H1 (cell line): ENCODE measurements at regions not wholly inside any gene's neighbourhood (a gene's known extent, or its start where the extent isn't known, plus 50 kb on each side); places are given as distances from the start of the nearest gene placed in this dataset.

Source experiments
- CHD1 ChIP-seq: IDR thresholded peaks from 2 replicates; pipeline ENCODE4 v1.6.1; 2012; ENCODE audit warnings: low read depth, low read length, improper control_type of control experiment
- CHD7 ChIP-seq: fragments of 300-600 bp; sonication (generic); IDR thresholded peaks from 2 replicates; pipeline ENCODE4 v1.7.1; 2012; ENCODE audit warnings: low read length, moderate library complexity, mild to moderate bottlenecking, inconsistent platforms; ENCODE audit not compliant: insufficient replicate concordance
- CTBP2 ChIP-seq: IDR thresholded peaks from 2 replicates; pipeline ENCODE4 v1.7.0; 2011; ENCODE audit warnings: borderline replicate concordance, mild to moderate bottlenecking, moderate library complexity, mixed read lengths, low read length; ENCODE audit not compliant: insufficient read depth, insufficient read length
- EP300 ChIP-seq, 2 experiments: IDR thresholded peaks; 1 replicate in 1 of 2; 2 replicates in 1 of 2; pipeline ENCODE4 v1.6.1; 2011 to 2012; ENCODE audit warnings: low read depth in 2 of 2, low read length in 2 of 2, mild to moderate bottlenecking in 2 of 2, borderline replicate concordance in 1 of 2, inconsistent platforms in 1 of 2, moderate library complexity in 1 of 2
- EZH2 ChIP-seq: fragments of 200-600 bp; sonication (generic); IDR thresholded peaks from 2 replicates; pipeline ENCODE4 v1.7.1; 2012; ENCODE audit warnings: low read depth, mild to moderate bottlenecking, moderate library complexity, low read length, inconsistent platforms; ENCODE audit not compliant: severe bottlenecking
- HDAC2 ChIP-seq, 2 experiments: fragments of 300-600 bp in 1 of 2; sonication (generic) in 1 of 2; IDR thresholded peaks; 2 replicates each; pipeline ENCODE4 v1.6.1; 2011 to 2012; ENCODE audit warnings: low read depth in 2 of 2, low read length in 2 of 2, mild to moderate bottlenecking in 2 of 2, moderate library complexity in 2 of 2, borderline replicate concordance in 1 of 2, inconsistent platforms in 1 of 2
- POU5F1 ChIP-seq: IDR thresholded peaks from 2 replicates; pipeline ENCODE4 v1.6.1; 2011; ENCODE audit warnings: low read depth, mild to moderate bottlenecking, low read length, moderate library complexity
- SIX5 ChIP-seq: IDR thresholded peaks from 2 replicates; pipeline ENCODE4 v1.6.1; 2011; ENCODE audit warnings: mild to moderate bottlenecking, low read depth, low read length
- TEAD4 ChIP-seq: IDR thresholded peaks from 2 replicates; pipeline ENCODE4 v1.6.1; 2012; ENCODE audit warnings: low read depth, low read length, inconsistent platforms, mixed read lengths
- YY1 ChIP-seq: IDR thresholded peaks from 2 replicates; pipeline ENCODE4 v1.6.1; 2011; ENCODE audit warnings: low read depth, mild to moderate bottlenecking, low read length

DNA sequence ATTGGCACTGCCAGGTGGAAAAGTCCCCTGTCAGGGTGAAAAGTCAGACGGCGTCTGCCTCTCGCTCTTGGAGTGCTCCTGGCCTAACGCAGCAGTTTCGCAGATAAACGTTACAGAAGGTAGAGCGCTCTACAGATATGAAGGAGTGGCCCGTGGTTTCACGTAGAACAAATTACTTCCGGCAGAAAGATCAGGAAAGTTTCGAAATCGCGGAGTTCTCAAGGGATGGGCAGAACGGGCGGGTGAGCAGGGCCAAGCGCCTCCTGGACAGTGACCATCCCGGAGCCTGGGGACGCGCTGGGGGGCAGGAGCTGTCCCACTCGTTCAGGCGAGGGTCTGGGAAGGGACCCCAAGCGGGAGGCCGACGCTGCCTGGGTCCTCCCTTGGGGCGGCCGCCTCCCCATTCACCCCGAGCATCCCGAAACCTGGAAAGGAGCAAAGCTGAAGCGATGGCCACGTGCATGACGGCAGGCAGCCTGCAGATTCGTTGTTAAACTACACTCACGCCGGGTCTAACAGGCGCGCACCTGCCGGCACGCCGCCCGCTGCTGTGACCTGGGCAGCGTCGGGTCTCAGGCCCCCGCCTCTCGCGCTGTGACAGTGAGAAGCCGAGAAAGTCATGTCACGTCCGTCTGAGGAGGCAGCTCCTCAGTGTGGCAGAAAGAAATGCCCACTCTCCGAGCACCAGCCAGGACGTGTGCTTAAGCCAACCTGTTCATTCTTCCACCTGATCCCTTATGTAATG is 122.9 kb upstream of the SALL3 start (continued):
- TF ChIP-seq CHD7 = no peak
- TF ChIP-seq EP300 (IDR thresholded peaks at IDR 0.05; ENCODE audit: borderline replicate concordance in 1 of 2, low read depth in 2 of 2, low read length in 2 of 2) = no peak
- TF ChIP-seq EZH2 = no peak
- TF ChIP-seq POU5F1 = no peak
- TF ChIP-seq SIX5 = no peak
- TF ChIP-seq CTBP2 = no peak
- TF ChIP-seq YY1 = no peak
- no peak for TF ChIP-seq TEAD4
- no peak for TF ChIP-seq CHD1
- TF ChIP-seq HDAC2 (IDR thresholded peaks at IDR 0.05; ENCODE audit: borderline replicate concordance in 1 of 2, low read depth in 2 of 2, low read length in 2 of 2) = no peak
